Retinal pigment epithelial cell (primary cell): ENCODE measurements at regions not wholly inside any gene's neighbourhood (a gene's known extent, or its start where the extent isn't known, plus 50 kb on each side); places are given as distances from the start of the nearest gene placed in this dataset.

ENCODE experiments used
- DNase-seq: peaks from one replicate; pipeline ENCODE4 v3.0.0-alpha.2; 2010; ENCODE audit warnings: low read depth
- H3K4me3 ChIP-seq: 2 replicates; pipeline ENCODE4 v1.5.1; 2011; ENCODE audit warnings: mild to moderate bottlenecking, low read length, control low read depth, moderate library complexity
- CTCF ChIP-seq: conservative IDR thresholded peaks from 2 replicates; pipeline ENCODE4 v1.5.1; 2011; ENCODE audit warnings: low read depth, low read length, control low read depth, inconsistent platforms

- no peak for DNase-seq
- TF ChIP-seq CTCF, result no peak
- no peak overlapping the region for H3K4me3 ChIP-seq
These were observed 115.1 kb upstream of the TCF21 start for GRCh38 chr6:133773776-133774175.

DNA sequence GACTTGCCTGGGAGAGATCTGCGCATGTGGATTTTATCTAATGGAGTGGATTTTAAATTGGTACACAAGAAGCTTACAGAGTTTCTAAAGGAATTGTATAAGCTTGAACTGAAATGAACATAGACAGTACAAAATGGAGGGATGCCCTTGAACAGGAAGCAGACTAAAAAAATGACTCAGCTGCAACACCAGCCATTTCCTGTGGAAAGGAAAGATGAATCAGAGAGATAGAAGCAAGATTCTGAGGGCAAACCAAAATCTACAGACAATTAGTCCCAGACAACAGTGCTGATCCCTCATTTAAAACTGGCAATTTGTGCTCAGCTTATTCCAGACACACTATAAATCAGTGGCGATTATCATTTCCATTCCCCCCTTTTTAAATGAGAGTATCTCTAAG lies 114.6 kb upstream of the TCF21 start:
- TF ChIP-seq CTCF, result no peak
- H3K4me3 ChIP-seq, result no peak overlapping the region
- no peak for DNase-seq

DNA sequence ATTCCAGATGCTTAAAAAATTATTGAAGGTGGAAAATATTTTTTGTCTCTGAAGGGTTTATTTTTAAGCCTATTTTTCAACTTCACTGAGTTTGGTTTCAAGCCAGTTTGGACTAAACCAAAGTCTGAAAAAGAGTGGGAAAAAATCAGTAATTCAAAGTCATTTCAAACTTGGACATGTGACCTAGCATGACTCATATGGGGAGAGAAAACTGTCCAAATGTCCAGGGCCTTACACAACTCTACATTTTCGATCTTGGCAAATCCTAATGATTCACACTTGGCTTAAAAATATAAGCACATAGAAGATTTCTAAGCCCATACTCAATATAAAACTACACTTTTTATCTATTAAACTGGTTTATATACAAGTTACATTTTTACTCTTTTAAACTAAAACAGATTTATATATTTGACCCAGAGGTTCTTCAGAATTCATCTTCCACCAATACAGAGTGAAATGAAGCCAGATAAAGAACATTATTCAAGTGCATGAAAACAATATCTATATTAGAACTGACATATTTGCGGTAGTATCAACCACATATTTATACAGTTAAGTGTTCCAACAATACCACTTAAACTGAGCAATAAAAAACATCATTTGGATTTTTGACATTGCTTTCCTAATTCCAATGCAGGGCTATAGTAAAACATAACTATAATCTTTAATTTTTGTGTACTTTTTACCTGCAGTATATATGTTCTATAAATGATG lies 110.3 kb upstream of the TCF21 start:
- no peak for TF ChIP-seq CTCF
- peak; percentile 94 for DNase-seq
- no peak overlapping the region for H3K4me3 ChIP-seq

GRCh38 chr6:133779916-133780695 lies 108.8 kb upstream of the TCF21 start:
- TF ChIP-seq CTCF, result no peak
- H3K4me3 ChIP-seq, result no peak overlapping the region
- DNase-seq, result no peak

DNA sequence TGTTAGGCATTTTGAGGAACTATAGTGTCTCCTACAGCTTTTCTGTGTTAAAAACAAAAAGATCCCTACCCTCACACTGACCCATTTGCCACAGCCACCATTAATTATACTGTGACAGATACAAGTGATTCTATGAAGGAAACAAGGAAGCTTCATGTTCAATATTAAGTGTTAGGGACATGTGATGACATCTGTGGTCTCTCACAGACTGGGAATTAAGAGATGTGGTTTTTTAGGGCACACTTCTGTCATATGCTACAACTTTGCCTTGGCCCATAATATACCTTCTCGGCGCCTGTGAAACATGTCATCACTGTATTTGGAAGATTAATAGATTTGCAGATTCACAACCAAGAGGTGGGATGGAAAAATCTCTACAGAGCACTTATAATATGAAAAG lies 102.9 kb upstream of the TCF21 start:
- no peak for DNase-seq
- no peak for TF ChIP-seq CTCF
- H3K4me3 ChIP-seq, result no peak overlapping the region

GRCh38 chr6:133787122-133787521 lies 101.8 kb upstream of the TCF21 start:
- no peak overlapping the region for H3K4me3 ChIP-seq
- no peak for DNase-seq
- no peak for TF ChIP-seq CTCF
